Ishikawa (cell line): ENCODE measurements at regions not wholly inside any gene's neighbourhood (a gene's known extent, or its start where the extent isn't known, plus 50 kb on each side); places are given as distances from the start of the nearest gene placed in this dataset.

ENCODE experiments used
- CREB1 ChIP-seq: IDR thresholded peaks from 2 replicates; pipeline ENCODE4 v1.6.1; 2012; ENCODE audit warnings: low read depth
- EGR1 ChIP-seq: IDR thresholded peaks from 2 replicates; pipeline ENCODE4 v1.6.1; 2012
- EP300 ChIP-seq: IDR thresholded peaks from 2 replicates; pipeline ENCODE4 v1.6.1; 2012; ENCODE audit warnings: borderline replicate concordance
- FOXM1 ChIP-seq: IDR thresholded peaks from 2 replicates; pipeline ENCODE4 v1.6.1; 2012; ENCODE audit warnings: low read depth, borderline replicate concordance
- REST ChIP-seq: IDR thresholded peaks from 2 replicates; pipeline ENCODE4 v1.6.1; 2012; ENCODE audit warnings: low read depth, mild to moderate bottlenecking
- TAF1 ChIP-seq: IDR thresholded peaks from 2 replicates; pipeline ENCODE4 v1.6.1; 2012; ENCODE audit warnings: low read depth, mild to moderate bottlenecking
- TCF12 ChIP-seq: IDR thresholded peaks from 2 replicates; pipeline ENCODE4 v1.6.1; 2012; ENCODE audit warnings: low read depth
- ZBTB7A ChIP-seq: IDR thresholded peaks from 2 replicates; pipeline ENCODE4 v1.6.1; 2012; ENCODE audit warnings: low read depth
- TF ChIP-seq, protein P1 (sequence below): IDR thresholded peaks from 2 replicates; pipeline ENCODE4 v1.6.1; 2012

DNA sequence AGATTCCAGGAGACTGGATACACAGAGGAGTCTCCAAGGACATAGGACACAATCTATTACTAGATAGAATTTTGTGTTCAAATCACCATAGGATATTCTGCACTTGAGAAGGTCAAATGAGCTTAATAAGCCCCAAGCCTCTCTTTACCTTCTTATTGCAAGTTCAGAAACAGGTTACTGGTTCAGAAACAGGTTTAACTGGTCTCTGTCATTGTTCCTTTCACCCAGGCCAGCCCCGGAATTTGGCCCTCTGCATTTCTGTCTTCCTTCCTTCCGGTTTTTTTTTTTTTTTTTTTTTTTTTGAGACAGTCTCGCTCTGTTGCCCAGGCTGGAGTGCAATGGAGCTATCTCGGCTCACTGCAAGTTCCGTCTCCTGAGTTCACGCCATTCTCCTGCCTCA, 700.2 kb downstream of the EPHA4 start:
- TF ChIP-seq TCF12, result no peak
- TF ChIP-seq, protein P1, sequence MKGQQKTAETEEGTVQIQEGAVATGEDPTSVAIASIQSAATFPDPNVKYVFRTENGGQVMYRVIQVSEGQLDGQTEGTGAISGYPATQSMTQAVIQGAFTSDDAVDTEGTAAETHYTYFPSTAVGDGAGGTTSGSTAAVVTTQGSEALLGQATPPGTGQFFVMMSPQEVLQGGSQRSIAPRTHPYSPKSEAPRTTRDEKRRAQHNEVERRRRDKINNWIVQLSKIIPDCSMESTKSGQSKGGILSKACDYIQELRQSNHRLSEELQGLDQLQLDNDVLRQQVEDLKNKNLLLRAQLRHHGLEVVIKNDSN, result no peak
- TF ChIP-seq TAF1, result no peak
- no peak for TF ChIP-seq REST
- TF ChIP-seq EP300, result no peak
- TF ChIP-seq CREB1, result no peak
- no peak for TF ChIP-seq EGR1
- TF ChIP-seq FOXM1, result no peak
- no peak for TF ChIP-seq ZBTB7A
